Ishikawa (cell line): ENCODE measurements at regions not wholly inside any gene's neighbourhood (a gene's known extent, or its start where the extent isn't known, plus 50 kb on each side); places are given as distances from the start of the nearest gene placed in this dataset.

Experiments used
- CEBPB ChIP-seq: IDR thresholded peaks from 2 replicates; pipeline ENCODE4 v1.6.1; 2012
- CREB1 ChIP-seq: IDR thresholded peaks from 2 replicates; pipeline ENCODE4 v1.6.1; 2012; ENCODE audit warnings: low read depth
- EGR1 ChIP-seq: IDR thresholded peaks from 2 replicates; pipeline ENCODE4 v1.6.1; 2012
- EP300 ChIP-seq: IDR thresholded peaks from 2 replicates; pipeline ENCODE4 v1.6.1; 2012; ENCODE audit warnings: borderline replicate concordance
- FOXM1 ChIP-seq: IDR thresholded peaks from 2 replicates; pipeline ENCODE4 v1.6.1; 2012; ENCODE audit warnings: low read depth, borderline replicate concordance
- MAX ChIP-seq: IDR thresholded peaks from 2 replicates; pipeline ENCODE4 v1.6.1; 2012
- NFIC ChIP-seq: IDR thresholded peaks from 2 replicates; pipeline ENCODE4 v1.6.1; 2012
- RAD21 ChIP-seq: IDR thresholded peaks from 2 replicates; pipeline ENCODE4 v1.6.1; 2012; ENCODE audit warnings: low read depth
- REST ChIP-seq: IDR thresholded peaks from 2 replicates; pipeline ENCODE4 v1.6.1; 2012; ENCODE audit warnings: low read depth, mild to moderate bottlenecking
- TAF1 ChIP-seq: IDR thresholded peaks from 2 replicates; pipeline ENCODE4 v1.6.1; 2012; ENCODE audit warnings: low read depth, mild to moderate bottlenecking
- TCF12 ChIP-seq: IDR thresholded peaks from 2 replicates; pipeline ENCODE4 v1.6.1; 2012; ENCODE audit warnings: low read depth
- TEAD4 ChIP-seq: IDR thresholded peaks from 2 replicates; pipeline ENCODE4 v1.6.1; 2012
- USF1 ChIP-seq: IDR thresholded peaks from 2 replicates; pipeline ENCODE4 v1.6.1; 2012
- YY1 ChIP-seq: IDR thresholded peaks from 2 replicates; pipeline ENCODE4 v1.6.1; 2012; ENCODE audit warnings: low read depth
- ZBTB7A ChIP-seq: IDR thresholded peaks from 2 replicates; pipeline ENCODE4 v1.6.1; 2012; ENCODE audit warnings: low read depth

GRCh38 chr3:87564438-87564837 is 288.1 kb upstream of the POU1F1 start:
- no peak for TF ChIP-seq REST
- TF ChIP-seq CEBPB: no peak
- no peak for TF ChIP-seq EGR1
- TF ChIP-seq MAX: no peak
- TF ChIP-seq YY1: no peak
- no peak for TF ChIP-seq TCF12
- TF ChIP-seq TAF1: no peak
- no peak for TF ChIP-seq FOXM1
- TF ChIP-seq EP300: no peak
- no peak for TF ChIP-seq ZBTB7A
- no peak for TF ChIP-seq NFIC
- no peak for TF ChIP-seq CREB1
- no peak for TF ChIP-seq USF1
- TF ChIP-seq TEAD4: no peak

GRCh38 chr3:87563712-87564111 is 287.3 kb upstream of the POU1F1 start:
- no peak for TF ChIP-seq YY1
- no peak for TF ChIP-seq REST
- no peak for TF ChIP-seq CREB1
- TF ChIP-seq USF1: no peak
- no peak for TF ChIP-seq ZBTB7A
- no peak for TF ChIP-seq NFIC

- no peak for TF ChIP-seq FOXM1
- no peak for TF ChIP-seq YY1
- TF ChIP-seq MAX: no peak
- TF ChIP-seq TEAD4: no peak
- no peak for TF ChIP-seq RAD21
- no peak for TF ChIP-seq EP300
- TF ChIP-seq REST: no peak
- no peak for TF ChIP-seq CEBPB
- no peak for TF ChIP-seq USF1
- TF ChIP-seq TCF12: no peak
- TF ChIP-seq EGR1: no peak
- TF ChIP-seq CREB1: no peak
- TF ChIP-seq NFIC: no peak
- no peak for TF ChIP-seq ZBTB7A
- TF ChIP-seq TAF1: no peak
Measured at GRCh38 chr3:87558492-87558891, 282.1 kb upstream of the POU1F1 start.

- TF ChIP-seq NFIC (no peak), CEBPB (no peak), FOXM1 (no peak), REST (no peak), TAF1 (no peak), ZBTB7A (no peak), CREB1 (no peak), USF1 (no peak), MAX (no peak), EP300 (no peak), YY1 (no peak), TEAD4 (no peak), RAD21 (no peak), TCF12 (no peak), EGR1 (no peak)
Measured at GRCh38 chr3:87555290-87555689, 278.9 kb upstream of the POU1F1 start.
